A673 (cell line): ENCODE measurements at regions not wholly inside any gene's neighbourhood (a gene's known extent, or its start where the extent isn't known, plus 50 kb on each side); places are given as distances from the start of the nearest gene placed in this dataset.

Source experiments
- BruUV-seq: library from RNA; stranded (reverse); fragments of 400-500 nt; replicated peaks from 2 replicates; lab custom pipeline; 2021; lab: Mats Ljungman, UMichigan
- CTCF ChIA-PET: fragments of 300-600 bp; sonication (Branson Sonifier 250); formaldehyde crosslinking; loops from one replicate; lab custom pipeline; 2022; ENCODE audit warnings: antibody characterized with exemption; lab: Charles Lee
- POLR2A ChIA-PET: fragments of 300-600 bp; sonication (Branson Sonifier 250); formaldehyde crosslinking; loops from one replicate; lab custom pipeline; 2022; ENCODE audit warnings: antibody characterized with exemption; ENCODE audit not compliant: low non-redundant PET; lab: Charles Lee
- DNase-seq: peaks from one replicate; pipeline ENCODE4 v3.0.0-alpha.2; 2015; ENCODE audit warnings: low spot score
- H3K27ac ChIP-seq: fragments of 200-600 bp; sonication (generic); 2 replicates; pipeline ENCODE4 v1.5.1; 2016; ENCODE audit warnings: mixed run types, low read depth, mild to moderate bottlenecking, mixed read lengths, antibody characterized with exemption, low read length; ENCODE audit not compliant: poor library complexity, severe bottlenecking
- H3K27me3 ChIP-seq: fragments of 200-600 bp; sonication (generic); replicated peaks from 2 replicates; pipeline ENCODE4 v1.6.1; 2017; ENCODE audit warnings: mixed run types, low read depth, mild to moderate bottlenecking, mixed read lengths, antibody characterized with exemption, low read length; ENCODE audit not compliant: insufficient read depth, poor library complexity
- H3K36me3 ChIP-seq: fragments of 200-600 bp; sonication (generic); 2 replicates; pipeline ENCODE4 v1.6.1; 2016; ENCODE audit warnings: mixed run types, mild to moderate bottlenecking, mixed read lengths, antibody characterized with exemption, low read length; ENCODE audit not compliant: insufficient read depth, poor library complexity, severe bottlenecking
- H3K4me1 ChIP-seq: fragments of 200-600 bp; sonication (generic); 2 replicates; pipeline ENCODE4 v1.6.1; 2017; ENCODE audit warnings: mixed run types, mild to moderate bottlenecking, mixed read lengths, antibody characterized with exemption, low read length; ENCODE audit not compliant: insufficient read depth, poor library complexity, severe bottlenecking
- H3K4me3 ChIP-seq: fragments of 200-600 bp; sonication (generic); 2 replicates; pipeline ENCODE4 v1.5.1; 2016; ENCODE audit warnings: low read depth, mixed run types, mild to moderate bottlenecking, mixed read lengths, low read length; ENCODE audit not compliant: poor library complexity, severe bottlenecking
- H3K9me3 ChIP-seq: fragments of 200-600 bp; sonication (generic); 2 replicates; pipeline ENCODE4 v1.6.1; 2016; ENCODE audit warnings: mixed run types, low read depth, mild to moderate bottlenecking, mixed read lengths, antibody characterized with exemption, low read length; ENCODE audit not compliant: poor library complexity, severe bottlenecking
- EZH2 ChIP-seq: fragments of 200-600 bp; sonication (generic); IDR thresholded peaks from 2 replicates; pipeline ENCODE4 v1.6.1; 2017; ENCODE audit warnings: borderline replicate concordance, low read depth, mild to moderate bottlenecking, mixed read lengths, antibody characterized with exemption, low read length; ENCODE audit not compliant: poor library complexity, severe bottlenecking
- intact Hi-C: fragments of 100-400 bp; cut with micrococcal nuclease; formaldehyde crosslinking; loops from one replicate; pipeline ENCODE4 v1.10.0; 2022; ENCODE audit not compliant: unreplicated experiment
- TF ChIP-seq, protein P1 (sequence below): fragments of 300-800, 200-600 bp; sonication (generic); conservative IDR thresholded peaks from 2 replicates; pipeline ENCODE4 v1.5.1; 2017; ENCODE audit warnings: low read depth, mild to moderate bottlenecking, antibody characterized with exemption, low read length, moderate library complexity, mixed read lengths

DNA sequence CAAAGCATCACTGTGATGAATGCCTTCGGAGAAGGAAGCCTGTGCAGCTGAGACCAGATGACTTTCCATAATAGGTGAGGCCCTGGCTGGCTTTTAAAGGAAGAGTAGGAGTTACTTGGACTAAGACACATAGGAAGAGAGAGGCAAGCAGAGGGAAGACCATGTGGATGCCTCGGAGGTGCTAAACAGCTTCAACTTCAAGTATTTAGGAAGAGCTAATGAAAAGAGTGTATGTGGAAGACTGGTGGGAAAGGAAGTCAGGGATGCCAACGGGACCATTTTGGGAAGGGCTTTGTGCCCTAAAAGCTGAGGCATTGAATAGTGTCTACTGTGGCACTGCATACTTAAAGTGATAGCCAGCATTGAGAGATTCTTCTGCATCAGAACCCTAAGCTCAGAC, 69.3 kb upstream of the OPCML start:
- no TSS peak for BruUV-seq
- TF ChIP-seq EZH2 = no peak
- TF ChIP-seq, protein P1, sequence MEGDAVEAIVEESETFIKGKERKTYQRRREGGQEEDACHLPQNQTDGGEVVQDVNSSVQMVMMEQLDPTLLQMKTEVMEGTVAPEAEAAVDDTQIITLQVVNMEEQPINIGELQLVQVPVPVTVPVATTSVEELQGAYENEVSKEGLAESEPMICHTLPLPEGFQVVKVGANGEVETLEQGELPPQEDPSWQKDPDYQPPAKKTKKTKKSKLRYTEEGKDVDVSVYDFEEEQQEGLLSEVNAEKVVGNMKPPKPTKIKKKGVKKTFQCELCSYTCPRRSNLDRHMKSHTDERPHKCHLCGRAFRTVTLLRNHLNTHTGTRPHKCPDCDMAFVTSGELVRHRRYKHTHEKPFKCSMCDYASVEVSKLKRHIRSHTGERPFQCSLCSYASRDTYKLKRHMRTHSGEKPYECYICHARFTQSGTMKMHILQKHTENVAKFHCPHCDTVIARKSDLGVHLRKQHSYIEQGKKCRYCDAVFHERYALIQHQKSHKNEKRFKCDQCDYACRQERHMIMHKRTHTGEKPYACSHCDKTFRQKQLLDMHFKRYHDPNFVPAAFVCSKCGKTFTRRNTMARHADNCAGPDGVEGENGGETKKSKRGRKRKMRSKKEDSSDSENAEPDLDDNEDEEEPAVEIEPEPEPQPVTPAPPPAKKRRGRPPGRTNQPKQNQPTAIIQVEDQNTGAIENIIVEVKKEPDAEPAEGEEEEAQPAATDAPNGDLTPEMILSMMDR = no peak
- no peaks in the 10 kb centered on the region for H3K27me3 ChIP-seq
- CTCF ChIA-PET = no interaction called here
- no peak for DNase-seq
- POLR2A ChIA-PET = no interaction called here
- H3K4me1 ChIP-seq = no peaks in the 10 kb centered on the region
- no peaks in the 10 kb centered on the region for H3K36me3 ChIP-seq
- no peak overlapping the region for H3K4me3 ChIP-seq
- intact Hi-C loops = no loop called here
- no peak overlapping the region for H3K27ac ChIP-seq
- peaks cover 24% of the 10 kb centered on the region for H3K9me3 ChIP-seq

DNA sequence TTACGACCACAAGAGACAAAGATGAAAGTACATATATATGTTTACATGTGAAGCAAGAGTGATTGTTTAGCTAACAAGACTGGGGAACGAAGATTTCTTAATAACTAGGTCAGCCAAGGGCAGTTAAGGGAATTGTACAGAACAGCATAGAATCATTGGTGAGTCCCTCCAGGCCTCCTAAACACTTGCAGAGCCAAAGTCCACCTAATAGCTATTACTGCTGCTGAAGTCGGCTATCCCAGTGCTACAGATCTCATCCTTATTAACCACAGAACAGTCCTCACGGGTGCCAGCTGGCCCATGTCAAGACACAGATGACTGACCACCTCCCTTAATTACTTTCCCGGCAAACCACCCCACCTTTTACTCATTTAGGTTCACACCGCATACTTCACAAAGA, 68.5 kb upstream of the OPCML start:
- Histone ChIP-seq H3K4me1 (no peaks in the 10 kb centered on the region), H3K36me3 (no peaks in the 10 kb centered on the region), H3K27ac (no peak overlapping the region), H3K4me3 (no peak overlapping the region), H3K27me3 (no peaks in the 10 kb centered on the region), H3K9me3 (peaks cover 28% of the 10 kb centered on the region)
- intact Hi-C loops = no loop called here
- DNase-seq = no peak
- POLR2A ChIA-PET = no interaction called here
- TF ChIP-seq, protein P1 = no peak
- TF ChIP-seq EZH2 = no peak
- CTCF ChIA-PET = no interaction called here
- no TSS peak for BruUV-seq

DNA sequence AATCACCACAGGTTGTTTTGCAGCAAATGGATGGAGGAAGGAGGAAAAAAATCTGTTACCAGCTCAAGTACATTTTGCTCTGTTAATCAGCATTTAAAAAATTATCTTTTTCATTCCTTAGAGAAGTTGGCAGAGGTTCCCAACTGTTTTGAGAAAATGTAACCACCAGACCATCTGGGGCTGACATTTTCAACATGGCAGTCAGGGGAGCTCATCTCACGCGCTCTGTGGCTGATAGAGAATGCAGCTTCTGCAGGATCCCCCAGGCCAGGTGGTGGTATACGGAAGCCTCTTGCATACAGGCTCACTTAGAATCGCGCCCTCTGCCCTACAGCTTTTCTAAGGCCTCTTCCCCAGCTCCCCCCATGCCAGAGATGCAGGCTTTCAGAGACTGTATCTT, 68.0 kb upstream of the OPCML start:
- Histone ChIP-seq H3K27me3 (no peaks in the 10 kb centered on the region), H3K27ac (no peak overlapping the region), H3K4me3 (no peak overlapping the region), H3K36me3 (no peaks in the 10 kb centered on the region), H3K4me1 (no peaks in the 10 kb centered on the region), H3K9me3 (peaks cover 32% of the 10 kb centered on the region)
- no TSS peak for BruUV-seq
- TF ChIP-seq EZH2 = no peak
- TF ChIP-seq, protein P1 = no peak
- intact Hi-C loops = no loop called here
- CTCF ChIA-PET = no interaction called here
- POLR2A ChIA-PET = no interaction called here
- no peak for DNase-seq
